Calu3 (cell line): ENCODE measurements at regions not wholly inside any gene's neighbourhood (a gene's known extent, or its start where the extent isn't known, plus 50 kb on each side); places are given as distances from the start of the nearest gene placed in this dataset.
"Not testable (repeated sequence)": the region's sequence is repeated elsewhere in the genome, so short reads cannot be mapped to it uniquely, and the experiment has no call there.

Experiments
- BruUV-seq: library from RNA; stranded (reverse); fragments of 400-500 nt; replicated peaks from 2 replicates; lab custom pipeline; 2021; lab: Mats Ljungman, UMichigan
- CTCF ChIA-PET: fragments of 300-600 bp; sonication (Branson Sonifier 250); formaldehyde crosslinking; loops from one replicate; lab custom pipeline; 2022; ENCODE audit warnings: antibody characterized with exemption; lab: Charles Lee
- DNase-seq: peaks from one replicate; pipeline ENCODE4 v3.0.0; 2022
- H3K27ac Mint-ChIP-seq: one replicate; pipeline ENCODE4 v1.8.0; 2022; ENCODE audit warnings: mixed read lengths; ENCODE audit not compliant: unreplicated experiment
- H3K27me3 Mint-ChIP-seq: one replicate; pipeline ENCODE4 v1.8.0; 2022; ENCODE audit warnings: mixed read lengths; ENCODE audit not compliant: unreplicated experiment
- H3K36me3 Mint-ChIP-seq: one replicate; pipeline ENCODE4 v1.8.0; 2022; ENCODE audit warnings: mild to moderate bottlenecking, moderate library complexity, mixed read lengths; ENCODE audit not compliant: insufficient read depth, unreplicated experiment
- H3K4me1 Mint-ChIP-seq: one replicate; pipeline ENCODE4 v1.8.0; 2022; ENCODE audit warnings: mild to moderate bottlenecking, low read depth, mixed read lengths; ENCODE audit not compliant: unreplicated experiment
- H3K4me3 Mint-ChIP-seq: one replicate; pipeline ENCODE4 v1.8.0; 2022; ENCODE audit warnings: mild to moderate bottlenecking, low read depth, moderate library complexity, mixed read lengths; ENCODE audit not compliant: unreplicated experiment
- H3K9me3 Mint-ChIP-seq: one replicate; pipeline ENCODE4 v1.8.0; 2022; ENCODE audit warnings: low read depth, mixed read lengths; ENCODE audit not compliant: unreplicated experiment
- CTCF ChIP-seq: fragments of 200-600 bp; IDR thresholded peaks from one replicate; pipeline ENCODE4 v1.8.0; 2022; ENCODE audit warnings: antibody characterized with exemption; ENCODE audit not compliant: unreplicated experiment
- intact Hi-C: fragments of 100-400 bp; cut with micrococcal nuclease; formaldehyde crosslinking; loops from one replicate; pipeline ENCODE4 v1.10.0; 2022; ENCODE audit not compliant: unreplicated experiment

- DNase-seq = no peak
- intact Hi-C loops = no loop called here
- Mint-ChIP-seq H3K4me1 (no peaks in the 10 kb centered on the region), H3K36me3 (no peaks in the 10 kb centered on the region), H3K9me3 (no peaks in the 10 kb centered on the region), H3K4me3 (no peak overlapping the region), H3K27me3 (no peaks in the 10 kb centered on the region), H3K27ac (no peak overlapping the region)
- BruUV-seq = no TSS peak
- no peak for TF ChIP-seq CTCF
- CTCF ChIA-PET = no interaction called here
These were observed 116.0 kb downstream of the TRIM43 start for GRCh38 chr2:95707837-95708236.

GRCh38 chr2:95709831-95710230 lies 118.0 kb downstream of the TRIM43 start:
- CTCF ChIA-PET = interaction anchor here (0.7 kb wide), 1 partner anchor 174 kb away, joined by 6 read pairs; no protein-coding TSS in a partner anchor
- intact Hi-C loops = no loop called here
- DNase-seq = no peak
- no peak for TF ChIP-seq CTCF
- H3K27me3 Mint-ChIP-seq = no peaks in the 10 kb centered on the region
- no peaks in the 10 kb centered on the region for H3K36me3 Mint-ChIP-seq
- no peaks in the 10 kb centered on the region for H3K9me3 Mint-ChIP-seq
- H3K4me1 Mint-ChIP-seq = no peaks in the 10 kb centered on the region
- H3K27ac Mint-ChIP-seq = no peak overlapping the region
- no TSS peak for BruUV-seq
- no peak overlapping the region for H3K4me3 Mint-ChIP-seq

- CTCF ChIA-PET, H3K4me3 Mint-ChIP-seq, intact Hi-C loops: not testable (repeated sequence)
These were observed 121.8 kb downstream of the TRIM43 start for GRCh38 chr2:95713470-95714177.

GRCh38 chr2:95714398-95714797 lies 122.6 kb downstream of the TRIM43 start:
- H3K9me3 Mint-ChIP-seq, DNase-seq, BruUV-seq, H3K4me1 Mint-ChIP-seq, H3K27ac Mint-ChIP-seq, H3K4me3 Mint-ChIP-seq, intact Hi-C loops, H3K27me3 Mint-ChIP-seq, CTCF ChIA-PET, H3K36me3 Mint-ChIP-seq: not testable (repeated sequence)

More at GRCh38 chr2:95713470-95714177, 121.8 kb downstream of the TRIM43 start:
- H3K27ac Mint-ChIP-seq, H3K4me1 Mint-ChIP-seq, DNase-seq, H3K9me3 Mint-ChIP-seq, BruUV-seq, H3K27me3 Mint-ChIP-seq, H3K36me3 Mint-ChIP-seq: not testable (repeated sequence)

- no peaks in the 10 kb centered on the region for H3K27me3 Mint-ChIP-seq
These were observed 127.8 kb downstream of the TRIM43 start for GRCh38 chr2:95719473-95720060.

More at GRCh38 chr2:95719473-95720060, 127.8 kb downstream of the TRIM43 start:
- Mint-ChIP-seq H3K36me3 (no peaks in the 10 kb centered on the region), H3K4me3 (no peak overlapping the region), H3K9me3 (no peaks in the 10 kb centered on the region), H3K4me1 (no peaks in the 10 kb centered on the region), H3K27ac (no peak overlapping the region)
- no TSS peak for BruUV-seq
- CTCF ChIA-PET = no interaction called here
- intact Hi-C loops = loop anchor here (10.0 kb wide), 1 partner anchor 375 kb away; no protein-coding TSS in a partner anchor
- no peak for DNase-seq
- no peak for TF ChIP-seq CTCF
